ENCODE measurements at regions not wholly inside any gene's neighbourhood (a gene's known extent, or its start where the extent isn't known, plus 50 kb on each side); places are given as distances from the start of the nearest gene placed in this dataset.

DNA sequence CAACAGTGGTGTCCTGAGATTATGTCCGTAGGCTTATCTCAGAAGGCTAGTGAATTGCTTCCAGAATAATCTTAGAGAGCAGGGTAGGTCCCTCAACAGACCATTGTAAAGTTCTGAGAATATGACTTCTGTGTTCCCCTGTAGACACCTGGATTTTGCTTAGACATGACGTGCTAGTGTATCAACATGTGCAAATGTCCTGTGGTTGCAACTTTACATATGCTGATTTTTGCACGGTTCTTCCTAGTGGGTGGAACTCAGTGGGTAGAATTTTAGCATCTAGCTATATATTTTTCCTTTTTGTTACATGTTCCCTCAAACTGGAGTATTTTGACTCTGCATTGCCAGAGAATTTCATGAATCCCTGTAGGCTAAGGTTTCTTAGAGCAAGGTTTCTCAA, 459.2 kb downstream of the RNF144B start:
- no peak overlapping the region for H3K4me3 ChIP-seq (ENCODE audit: low read length)
- no peaks in the 10 kb centered on the region for H3K27me3 ChIP-seq (ENCODE audit: insufficient read depth, low read length)
- no peaks in the 10 kb centered on the region for H3K4me1 ChIP-seq (ENCODE audit: insufficient read depth, low read length)
- no peaks in the 10 kb centered on the region for H3K36me3 ChIP-seq (ENCODE audit: insufficient read depth, low read length)
- WGBS = 91% methylated on average over 3 of the region's 3 CpGs
- no peak overlapping the region for H3K27ac ChIP-seq (ENCODE audit: low read depth, low read length)
- no peaks in the 10 kb centered on the region for H3K9me3 ChIP-seq (ENCODE audit: insufficient read depth, low read depth, low read length)
- no peak overlapping the region for H3K9ac ChIP-seq (ENCODE audit: low read depth, low read length)

DNA sequence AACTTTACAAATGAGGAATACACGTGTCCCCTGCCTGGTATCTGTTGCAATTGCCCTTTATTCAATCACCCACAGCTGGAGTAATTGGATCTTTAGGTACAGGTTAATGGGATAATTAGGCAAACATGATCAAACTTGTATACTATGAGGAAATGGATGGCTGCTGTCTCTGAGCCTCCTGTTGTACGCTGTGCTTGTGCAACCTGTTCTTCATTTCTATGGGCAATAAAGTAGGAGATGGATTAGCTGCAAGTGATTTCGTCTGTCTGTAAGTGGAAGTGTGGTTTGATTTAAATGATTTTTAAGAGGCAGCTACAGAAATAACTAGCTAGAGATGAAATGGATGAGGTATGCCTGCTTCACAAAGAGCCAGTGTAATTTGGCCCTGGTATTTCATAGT, 474.1 kb downstream of the RNF144B start:
- WGBS = 76% methylated on average over 3 of the region's 3 CpGs
- no peak overlapping the region for H3K27ac ChIP-seq (ENCODE audit: low read depth, low read length)

DNA sequence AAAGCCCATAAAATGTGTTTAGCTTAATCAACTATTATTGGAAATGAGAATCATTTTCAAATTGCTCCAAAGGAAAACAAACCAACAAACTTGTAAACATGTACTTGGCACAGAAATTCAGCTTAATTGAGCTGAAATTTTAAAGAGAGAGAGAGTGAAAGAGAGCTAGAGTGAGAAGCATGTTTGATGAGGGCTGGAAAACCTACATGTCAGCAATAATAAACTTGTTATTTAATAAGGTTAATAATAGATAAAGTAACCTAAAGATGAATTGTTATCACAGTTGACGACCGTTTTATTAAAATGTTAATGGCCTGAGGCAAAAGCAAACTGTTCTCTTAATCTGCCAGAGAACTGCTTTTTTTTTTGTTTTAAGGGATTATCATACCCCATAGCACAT, 496.1 kb downstream of the RNF144B start:
- H3K9me3 ChIP-seq (ENCODE audit: insufficient read depth, low read depth, low read length) = no peaks in the 10 kb centered on the region

More for the DNA sequence above, 474.1 kb downstream of the RNF144B start:
- Histone ChIP-seq H3K4me1 (ENCODE audit: insufficient read depth, low read length) (no peaks in the 10 kb centered on the region), H3K9ac (ENCODE audit: low read depth, low read length) (no peak overlapping the region), H3K9me3 (ENCODE audit: insufficient read depth, low read depth, low read length) (no peaks in the 10 kb centered on the region), H3K27me3 (ENCODE audit: insufficient read depth, low read length) (no peaks in the 10 kb centered on the region), H3K36me3 (ENCODE audit: insufficient read depth, low read length) (no peaks in the 10 kb centered on the region), H3K4me3 (ENCODE audit: low read length) (no peak overlapping the region)

DNA sequence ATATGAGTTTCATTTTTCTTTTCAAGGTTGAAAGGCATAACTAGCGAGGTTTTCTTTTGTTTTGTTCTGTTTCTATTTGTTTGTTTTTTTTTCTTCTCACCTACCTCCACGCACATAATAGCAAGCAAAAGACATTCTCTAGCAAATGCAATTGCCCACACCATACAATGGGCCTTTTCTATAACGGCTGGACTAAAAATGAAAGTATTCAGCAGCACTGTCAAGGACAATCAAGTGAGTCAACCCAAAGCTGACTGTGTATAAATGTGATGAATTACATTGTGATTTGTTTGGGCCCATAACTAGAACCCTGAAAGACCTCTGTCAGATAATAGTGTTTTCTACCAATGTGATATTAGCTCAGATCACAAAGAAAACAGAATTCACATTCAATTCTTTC, 496.7 kb downstream of the RNF144B start:
- H3K4me3 ChIP-seq (ENCODE audit: low read length) = no peak overlapping the region
- H3K9me3 ChIP-seq (ENCODE audit: insufficient read depth, low read depth, low read length) = no peaks in the 10 kb centered on the region
- no peak overlapping the region for H3K27ac ChIP-seq (ENCODE audit: low read depth, low read length)
- no peaks in the 10 kb centered on the region for H3K27me3 ChIP-seq (ENCODE audit: insufficient read depth, low read length)
- 88% methylated on average over 2 of the region's 3 CpGs for WGBS
- H3K36me3 ChIP-seq (ENCODE audit: insufficient read depth, low read length) = no peaks in the 10 kb centered on the region
- no peaks in the 10 kb centered on the region for H3K4me1 ChIP-seq (ENCODE audit: insufficient read depth, low read length)
- H3K9ac ChIP-seq (ENCODE audit: low read depth, low read length) = no peak overlapping the region

More for the DNA sequence above, 496.1 kb downstream of the RNF144B start:
- Histone ChIP-seq H3K36me3 (ENCODE audit: insufficient read depth, low read length) (no peaks in the 10 kb centered on the region), H3K4me1 (ENCODE audit: insufficient read depth, low read length) (no peaks in the 10 kb centered on the region), H3K27ac (ENCODE audit: low read depth, low read length) (no peak overlapping the region), H3K4me3 (ENCODE audit: low read length) (no peak overlapping the region), H3K9ac (ENCODE audit: low read depth, low read length) (no peak overlapping the region), H3K27me3 (ENCODE audit: insufficient read depth, low read length) (no peaks in the 10 kb centered on the region)
- WGBS = 88% methylated on average over 2 of the region's 2 CpGs

DNA sequence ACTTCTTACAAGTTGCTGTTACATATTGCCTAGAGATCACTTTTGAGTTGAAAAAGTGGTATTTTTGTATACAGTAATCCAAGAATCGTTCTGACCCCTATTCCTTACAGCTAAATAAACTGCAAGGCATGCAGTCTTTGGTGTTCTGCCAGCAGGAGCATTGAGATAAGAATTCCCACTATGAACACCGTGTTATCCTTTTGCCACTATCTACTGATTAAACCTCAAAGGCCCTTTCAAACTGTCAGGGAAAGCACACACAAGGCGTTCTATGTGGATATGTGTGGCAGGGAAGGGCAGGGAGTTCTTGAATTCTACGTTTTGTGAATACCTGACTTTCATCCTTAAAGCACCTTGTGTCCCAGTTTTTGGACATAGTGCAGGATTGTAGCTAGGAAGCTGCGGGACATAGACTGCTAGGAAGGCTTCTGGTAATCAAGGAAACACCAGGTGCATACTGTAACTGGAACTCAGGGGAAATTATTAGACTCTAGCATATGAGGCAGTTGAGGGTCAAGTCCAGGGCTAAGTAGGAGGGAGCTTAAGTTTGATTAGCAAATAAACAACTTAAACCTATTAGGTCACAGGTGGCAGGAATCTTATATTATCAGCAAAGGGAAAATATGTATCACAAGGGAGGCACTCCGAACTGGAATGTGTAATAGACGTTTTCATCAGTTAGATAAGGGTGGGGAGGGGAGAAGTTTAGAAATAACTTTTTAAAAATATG, 506.6 kb downstream of the RNF144B start:
- Histone ChIP-seq H3K9me3 (ENCODE audit: insufficient read depth, low read depth, low read length) (no peaks in the 10 kb centered on the region), H3K36me3 (ENCODE audit: insufficient read depth, low read length) (no peaks in the 10 kb centered on the region), H3K9ac (ENCODE audit: low read depth, low read length) (no peak overlapping the region), H3K4me3 (ENCODE audit: low read length) (no peak overlapping the region), H3K27ac (ENCODE audit: low read depth, low read length) (no peak overlapping the region), H3K4me1 (ENCODE audit: insufficient read depth, low read length) (no peaks in the 10 kb centered on the region), H3K27me3 (ENCODE audit: insufficient read depth, low read length) (no peaks in the 10 kb centered on the region)
- 85% methylated on average over 7 of the region's 7 CpGs for WGBS

DNA sequence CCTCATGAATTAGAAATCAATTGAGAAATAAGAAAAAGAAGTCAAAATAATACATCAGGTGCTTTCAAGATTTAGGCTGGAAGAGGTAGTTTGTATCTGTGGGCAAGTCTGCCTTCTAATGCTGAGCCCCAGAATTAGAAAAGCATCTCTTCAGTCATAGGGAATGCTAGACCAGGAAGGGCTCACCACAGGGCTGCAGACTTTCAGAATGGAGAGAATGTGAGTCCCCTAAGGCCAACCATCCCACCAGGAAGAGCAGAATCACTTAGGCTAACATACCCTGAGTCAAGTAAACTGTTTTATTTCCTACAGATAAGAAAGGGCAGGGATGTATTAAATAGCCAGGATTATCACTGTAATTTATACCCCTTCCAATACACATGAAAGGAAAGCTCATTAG, 510.2 kb downstream of the RNF144B start:
- Histone ChIP-seq H3K4me1 (ENCODE audit: insufficient read depth, low read length) (no peaks in the 10 kb centered on the region), H3K27me3 (ENCODE audit: insufficient read depth, low read length) (no peaks in the 10 kb centered on the region), H3K36me3 (ENCODE audit: insufficient read depth, low read length) (no peaks in the 10 kb centered on the region), H3K9ac (ENCODE audit: low read depth, low read length) (no peak overlapping the region), H3K9me3 (ENCODE audit: insufficient read depth, low read depth, low read length) (no peaks in the 10 kb centered on the region), H3K4me3 (ENCODE audit: low read length) (no peak overlapping the region), H3K27ac (ENCODE audit: low read depth, low read length) (no peak overlapping the region)

DNA sequence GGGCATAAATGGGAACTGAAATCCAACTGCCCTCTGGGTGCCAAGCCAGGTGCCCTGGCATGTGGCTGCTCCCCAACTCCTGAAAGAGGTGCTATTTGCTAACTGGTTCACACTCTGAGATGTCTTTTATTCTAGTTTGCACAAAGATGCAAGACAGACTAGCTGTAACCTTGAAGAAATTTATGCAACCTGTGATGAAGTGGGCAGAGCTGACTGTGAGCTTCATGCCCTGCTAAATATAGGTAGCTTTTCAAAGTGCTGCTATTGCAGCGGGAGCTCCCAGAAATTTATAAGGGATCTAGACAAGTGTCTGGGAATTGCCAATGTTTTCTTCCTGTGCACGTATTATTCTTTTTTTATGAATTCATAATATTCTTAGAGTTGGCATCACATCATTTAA, 517.5 kb downstream of the RNF144B start:
- Histone ChIP-seq H3K36me3 (ENCODE audit: insufficient read depth, low read length) (no peaks in the 10 kb centered on the region), H3K4me1 (ENCODE audit: insufficient read depth, low read length) (no peaks in the 10 kb centered on the region), H3K27me3 (ENCODE audit: insufficient read depth, low read length) (no peaks in the 10 kb centered on the region), H3K4me3 (ENCODE audit: low read length) (no peak overlapping the region), H3K9me3 (ENCODE audit: insufficient read depth, low read depth, low read length) (no peaks in the 10 kb centered on the region), H3K9ac (ENCODE audit: low read depth, low read length) (no peak overlapping the region), H3K27ac (ENCODE audit: low read depth, low read length) (no peak overlapping the region)
- 85% methylated on average over 1 of the region's 2 CpGs for WGBS

DNA sequence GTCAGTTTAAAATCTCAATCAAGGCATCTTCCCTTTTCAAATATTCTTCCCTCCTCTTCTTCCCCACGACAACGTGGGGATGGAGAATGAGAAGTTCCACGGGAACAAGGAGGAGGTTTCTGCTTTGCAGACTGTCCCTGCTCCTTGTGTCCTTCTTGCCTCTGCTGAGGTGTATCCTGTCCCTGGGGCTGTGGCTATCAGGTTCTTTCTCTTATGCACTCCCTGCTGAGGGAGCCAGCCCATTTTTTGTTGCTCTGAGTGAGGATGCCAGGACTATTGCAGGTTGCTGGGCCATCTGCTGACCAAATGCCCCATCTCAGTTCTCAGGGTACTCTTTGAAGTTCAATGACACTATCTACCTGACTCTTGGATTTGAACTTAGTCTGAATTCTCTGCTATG, 533.6 kb downstream of the RNF144B start:
- Histone ChIP-seq H3K27ac (ENCODE audit: low read depth, low read length) (no peak overlapping the region), H3K9ac (ENCODE audit: low read depth, low read length) (no peak overlapping the region), H3K36me3 (ENCODE audit: insufficient read depth, low read length) (no peaks in the 10 kb centered on the region), H3K27me3 (ENCODE audit: insufficient read depth, low read length) (no peaks in the 10 kb centered on the region), H3K4me3 (ENCODE audit: low read length) (no peak overlapping the region), H3K9me3 (ENCODE audit: insufficient read depth, low read depth, low read length) (no peaks in the 10 kb centered on the region), H3K4me1 (ENCODE audit: insufficient read depth, low read length) (peaks cover 9% of the 10 kb centered on the region; the same call in 1 of the 2 replicates)
- 83% methylated on average over 3 of the region's 3 CpGs for WGBS

DNA sequence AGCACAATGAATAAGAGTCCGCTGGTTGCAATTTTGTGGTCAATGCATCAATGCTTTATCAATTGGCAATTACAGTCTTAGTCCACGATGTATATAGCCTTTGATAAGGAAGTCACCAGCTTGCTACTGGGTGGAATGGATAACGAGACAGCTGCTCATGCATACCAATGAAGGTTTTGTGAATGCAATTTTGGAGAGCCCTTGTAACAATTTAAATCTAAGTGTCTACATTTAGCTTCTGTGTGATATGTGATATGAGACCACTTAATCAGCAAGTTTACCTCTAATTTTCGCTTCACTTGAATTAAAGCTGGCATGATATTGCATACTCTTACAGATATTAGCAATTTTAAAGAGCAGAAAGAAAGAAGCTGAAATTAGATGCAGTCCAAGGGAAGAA, 543.9 kb downstream of the RNF144B start:
- H3K27ac ChIP-seq (ENCODE audit: low read depth, low read length) = no peak overlapping the region
- no peak overlapping the region for H3K9ac ChIP-seq (ENCODE audit: low read depth, low read length)
- no peaks in the 10 kb centered on the region for H3K36me3 ChIP-seq (ENCODE audit: insufficient read depth, low read length)
- no peaks in the 10 kb centered on the region for H3K9me3 ChIP-seq (ENCODE audit: insufficient read depth, low read depth, low read length)
- H3K4me3 ChIP-seq (ENCODE audit: low read length) = no peak overlapping the region
- no peaks in the 10 kb centered on the region for H3K4me1 ChIP-seq (ENCODE audit: insufficient read depth, low read length)
- 91% methylated on average over 3 of the region's 4 CpGs for WGBS
- no peaks in the 10 kb centered on the region for H3K27me3 ChIP-seq (ENCODE audit: insufficient read depth, low read length)

DNA sequence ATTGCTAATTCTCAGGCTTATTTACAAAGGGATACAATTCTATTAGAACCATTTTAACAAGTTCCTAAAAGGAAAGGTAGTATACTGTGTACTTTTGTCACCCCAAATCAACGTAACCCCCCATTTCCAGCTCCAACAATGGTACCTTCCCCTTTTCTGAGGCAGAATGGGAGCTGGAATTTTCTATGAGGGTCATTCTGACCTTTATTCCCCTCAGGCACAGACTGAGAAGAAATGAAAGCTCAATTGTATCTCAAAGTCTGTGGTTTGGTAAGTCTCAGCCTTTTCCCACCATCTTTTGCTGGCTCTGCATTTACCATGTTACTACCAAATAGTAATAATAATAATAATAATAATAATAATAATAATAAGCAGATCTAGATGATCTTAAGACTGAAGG, 571.0 kb downstream of the RNF144B start:
- no peaks in the 10 kb centered on the region for H3K9me3 ChIP-seq (ENCODE audit: insufficient read depth, low read depth, low read length)
- no peaks in the 10 kb centered on the region for H3K4me1 ChIP-seq (ENCODE audit: insufficient read depth, low read length)
- H3K4me3 ChIP-seq (ENCODE audit: low read length) = no peak overlapping the region
- no peak overlapping the region for H3K9ac ChIP-seq (ENCODE audit: low read depth, low read length)
- H3K36me3 ChIP-seq (ENCODE audit: insufficient read depth, low read length) = no peaks in the 10 kb centered on the region
- no peaks in the 10 kb centered on the region for H3K27me3 ChIP-seq (ENCODE audit: insufficient read depth, low read length)
- WGBS = 100% methylated on average over 1 of the region's 1 CpG
- H3K27ac ChIP-seq (ENCODE audit: low read depth, low read length) = no peak overlapping the region

DNA sequence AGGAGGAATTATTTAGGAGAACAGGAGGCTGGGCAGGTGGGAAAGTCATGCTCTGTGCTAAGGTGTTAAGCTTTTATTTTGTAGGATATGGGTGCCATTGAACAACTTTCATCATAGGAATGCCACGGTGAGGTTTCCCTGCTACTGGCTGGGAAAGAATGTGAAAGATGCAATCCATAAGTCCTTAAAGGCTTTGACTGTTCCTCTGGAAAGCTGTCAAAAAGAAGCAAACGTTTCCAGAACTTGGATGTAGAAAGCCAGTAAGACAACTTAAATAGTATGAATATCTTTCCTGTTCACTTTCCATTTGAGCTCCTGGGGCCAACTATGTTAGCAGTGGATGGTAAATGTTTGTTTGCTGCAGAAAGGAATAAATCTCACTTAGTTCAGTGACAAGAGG, 574.4 kb downstream of the RNF144B start:
- no peaks in the 10 kb centered on the region for H3K9me3 ChIP-seq (ENCODE audit: insufficient read depth, low read depth, low read length)
- H3K4me3 ChIP-seq (ENCODE audit: low read length) = no peak overlapping the region
- H3K36me3 ChIP-seq (ENCODE audit: insufficient read depth, low read length) = no peaks in the 10 kb centered on the region
- no peaks in the 10 kb centered on the region for H3K4me1 ChIP-seq (ENCODE audit: insufficient read depth, low read length)
- 85% methylated on average over 2 of the region's 2 CpGs for WGBS
- no peaks in the 10 kb centered on the region for H3K27me3 ChIP-seq (ENCODE audit: insufficient read depth, low read length)
- no peak overlapping the region for H3K9ac ChIP-seq (ENCODE audit: low read depth, low read length)
- H3K27ac ChIP-seq (ENCODE audit: low read depth, low read length) = no peak overlapping the region

DNA sequence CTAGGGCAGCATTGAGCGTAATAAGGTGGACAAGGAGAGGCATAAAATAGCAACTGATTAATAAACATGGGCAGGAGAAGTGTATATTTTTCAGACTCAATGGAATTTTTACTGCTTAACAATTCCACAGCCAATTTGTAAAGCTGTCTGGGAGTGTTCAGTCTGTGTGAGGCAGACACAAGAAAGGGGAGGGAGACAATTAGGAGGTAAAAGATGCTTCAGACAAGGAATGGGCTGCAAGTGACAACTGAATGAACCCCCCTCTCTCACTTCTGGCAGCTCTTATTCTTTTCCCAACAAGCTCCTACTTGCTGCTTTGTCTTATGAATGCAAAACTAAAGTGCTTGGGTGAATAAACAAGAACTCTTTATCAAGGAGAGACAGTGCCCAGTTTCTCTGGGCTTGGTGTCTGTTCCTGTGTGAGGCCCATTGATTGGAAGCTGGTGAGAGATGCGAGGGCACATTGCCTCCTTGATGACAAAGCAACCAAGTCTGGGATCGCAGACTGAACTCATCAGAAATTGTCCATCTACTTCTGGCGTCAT, 575.3 kb downstream of the RNF144B start:
- no peaks in the 10 kb centered on the region for H3K9me3 ChIP-seq (ENCODE audit: insufficient read depth, low read depth, low read length)
- 93% methylated on average over 3 of the region's 4 CpGs for WGBS
- H3K4me1 ChIP-seq (ENCODE audit: insufficient read depth, low read length) = no peaks in the 10 kb centered on the region
- no peak overlapping the region for H3K4me3 ChIP-seq (ENCODE audit: low read length)
- H3K27me3 ChIP-seq (ENCODE audit: insufficient read depth, low read length) = no peaks in the 10 kb centered on the region
- H3K36me3 ChIP-seq (ENCODE audit: insufficient read depth, low read length) = no peaks in the 10 kb centered on the region
- H3K27ac ChIP-seq (ENCODE audit: low read depth, low read length) = no peak overlapping the region
- H3K9ac ChIP-seq (ENCODE audit: low read depth, low read length) = no peak overlapping the region

Measured in HUES64 (cell line).